ENCODE measurements at regions not wholly inside any gene's neighbourhood (a gene's known extent, or its start where the extent isn't known, plus 50 kb on each side); places are given as distances from the start of the nearest gene placed in this dataset.
"Not testable (repeated sequence)": the region's sequence is repeated elsewhere in the genome, so short reads cannot be mapped to it uniquely, and the experiment has no call there.

DNA sequence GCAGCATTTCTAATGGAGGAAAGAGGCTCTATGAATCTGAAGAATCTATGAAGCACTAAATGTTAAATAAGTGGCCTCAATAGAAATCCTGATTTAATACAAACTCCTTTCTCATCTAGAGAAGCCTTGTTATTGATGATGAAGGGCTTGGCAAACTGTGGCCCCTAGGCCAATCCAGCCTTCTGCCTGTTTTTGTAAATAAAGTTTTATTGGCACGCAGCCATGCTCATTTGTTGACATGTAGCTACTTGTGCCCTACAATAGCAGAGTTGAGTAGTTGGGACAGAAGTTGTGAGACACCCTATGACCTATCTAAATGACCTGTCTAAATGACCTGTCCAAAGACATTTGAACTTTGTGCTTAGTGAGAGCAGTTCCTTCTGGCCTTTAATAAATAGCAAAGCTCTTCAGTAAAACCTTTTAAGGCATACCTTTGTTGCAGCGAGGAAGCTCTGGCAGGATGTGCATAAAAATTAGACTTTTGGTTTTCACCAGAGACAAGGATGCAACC lies 484.4 kb upstream of the SPRED2 start:
- no peak for DNase-seq

DNA sequence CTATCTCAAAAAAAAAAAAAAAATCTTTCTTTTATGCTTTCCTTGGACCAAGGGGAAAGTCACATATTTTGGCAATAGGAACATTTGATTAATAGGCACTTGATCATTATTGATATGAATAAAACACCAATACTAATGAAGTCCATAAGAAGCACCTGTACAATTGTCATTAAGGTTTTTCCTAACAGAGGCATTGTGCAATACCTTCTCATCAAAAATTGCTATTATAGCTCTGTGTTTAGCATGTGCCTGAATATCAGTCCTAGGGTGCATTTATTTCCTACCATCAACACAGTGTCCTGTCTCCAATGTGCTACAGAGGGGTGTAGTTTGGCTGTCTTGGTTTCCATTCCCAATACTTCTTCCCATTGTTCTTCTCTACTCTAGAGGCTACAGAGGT lies 483.8 kb upstream of the SPRED2 start:
- DNase-seq: no peak

DNA sequence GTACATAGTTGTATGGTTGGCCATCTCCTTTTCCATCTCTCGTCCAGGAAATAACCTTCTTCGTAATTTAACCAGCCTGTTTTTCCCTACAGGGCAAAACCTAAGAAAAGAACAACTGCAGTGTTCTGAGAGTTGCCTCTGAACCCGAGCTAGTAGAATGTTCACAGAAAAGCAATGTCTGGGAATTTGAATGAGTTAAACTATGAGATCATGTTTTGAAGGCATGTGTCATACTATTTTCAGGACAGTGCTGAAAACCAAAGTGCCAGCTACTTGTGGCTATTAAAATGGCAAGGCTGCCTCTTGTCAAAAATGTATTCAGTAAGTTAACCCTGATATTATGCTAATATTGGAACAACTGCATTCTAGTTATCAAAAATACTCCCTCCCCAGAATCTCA lies 482.9 kb upstream of the SPRED2 start:
- no peak for DNase-seq

DNA sequence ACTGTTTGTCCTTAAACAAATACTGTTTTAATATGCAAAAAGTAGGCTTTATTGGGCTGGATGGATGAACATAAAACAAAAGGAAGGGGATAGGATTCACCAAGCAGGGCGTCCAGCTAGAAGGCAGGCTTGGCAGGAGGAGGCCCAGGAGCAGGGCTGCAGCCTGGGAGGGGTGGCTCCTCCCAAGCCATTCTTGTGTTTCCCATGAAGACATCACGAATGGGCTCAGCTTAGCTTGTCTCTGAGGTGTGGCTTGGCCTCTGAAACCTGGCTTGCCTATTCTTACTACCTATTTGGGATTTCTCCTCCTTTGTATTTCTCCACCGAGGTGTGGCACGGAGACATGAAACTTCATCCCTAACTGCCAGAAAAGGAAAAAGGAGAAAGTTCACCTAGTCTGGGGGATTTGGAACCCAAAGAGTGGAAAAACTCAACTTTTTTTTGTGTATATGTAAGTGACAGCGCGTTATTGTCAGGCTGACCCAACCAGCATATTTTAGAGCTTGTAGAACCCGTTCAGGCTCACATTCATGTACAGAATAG lies 481.9 kb upstream of the SPRED2 start:
- DNase-seq: no peak

DNA sequence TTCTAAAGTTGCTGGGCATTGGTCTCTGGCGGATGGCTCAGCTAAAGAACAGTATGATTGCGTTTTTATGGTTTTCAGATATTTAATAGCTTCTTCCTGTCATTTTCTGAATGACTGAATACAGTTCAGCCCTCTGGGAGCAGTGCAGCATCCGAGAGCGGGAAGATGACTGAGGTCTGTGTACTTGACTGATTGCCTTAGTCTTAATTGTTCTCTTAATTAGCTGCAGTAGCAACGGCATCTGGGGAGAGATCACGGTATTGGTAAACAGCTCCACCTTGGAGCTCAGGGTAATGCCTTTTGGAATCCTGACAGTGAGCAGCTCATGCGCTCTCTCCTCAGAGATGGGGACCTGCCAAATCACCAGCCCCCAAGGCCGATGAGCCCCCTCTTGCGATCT lies 481.4 kb upstream of the SPRED2 start:
- no peak for DNase-seq

DNA sequence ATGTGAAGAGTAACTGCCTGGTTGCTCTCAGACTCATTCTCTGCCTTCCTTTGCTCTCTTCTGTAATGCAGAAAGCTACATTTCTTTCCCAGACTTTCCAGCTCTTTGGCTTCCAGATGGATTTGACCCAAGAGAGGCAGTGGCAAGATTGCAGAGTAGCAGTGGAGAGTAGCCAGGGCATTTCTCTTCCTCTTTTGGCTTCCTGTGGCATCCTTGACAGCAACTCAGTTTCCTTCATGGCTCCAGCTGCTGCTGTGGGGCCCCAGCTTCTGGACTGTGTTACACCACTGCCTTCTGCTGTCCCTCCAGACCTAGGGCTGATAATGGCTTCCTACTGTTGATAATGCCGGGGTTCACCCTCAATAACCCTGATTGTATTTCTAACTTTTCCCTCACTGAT lies 469.4 kb upstream of the SPRED2 start:
- peak in 1 of 58 donors; percentile 2 for DNase-seq

DNA sequence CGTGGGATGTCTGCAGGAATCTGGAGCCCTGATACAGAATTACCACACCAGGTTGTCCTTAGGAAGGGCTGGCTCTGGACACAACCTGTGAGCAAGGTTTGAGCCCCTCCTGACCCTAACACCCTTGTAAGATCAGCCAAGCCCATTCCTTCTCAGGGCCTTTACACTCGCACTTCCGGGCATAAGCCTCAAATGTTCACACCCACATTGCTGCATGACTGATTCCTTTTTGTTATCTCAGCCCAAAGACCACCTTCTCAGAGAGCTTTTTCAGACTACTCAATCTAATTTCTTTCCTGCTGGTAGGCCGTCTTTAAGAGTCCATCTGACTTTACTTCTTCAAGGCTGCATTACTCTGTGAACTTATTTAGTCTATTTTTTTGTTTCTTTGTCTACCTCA lies 464.0 kb upstream of the SPRED2 start:
- DNase-seq: no peak

DNA sequence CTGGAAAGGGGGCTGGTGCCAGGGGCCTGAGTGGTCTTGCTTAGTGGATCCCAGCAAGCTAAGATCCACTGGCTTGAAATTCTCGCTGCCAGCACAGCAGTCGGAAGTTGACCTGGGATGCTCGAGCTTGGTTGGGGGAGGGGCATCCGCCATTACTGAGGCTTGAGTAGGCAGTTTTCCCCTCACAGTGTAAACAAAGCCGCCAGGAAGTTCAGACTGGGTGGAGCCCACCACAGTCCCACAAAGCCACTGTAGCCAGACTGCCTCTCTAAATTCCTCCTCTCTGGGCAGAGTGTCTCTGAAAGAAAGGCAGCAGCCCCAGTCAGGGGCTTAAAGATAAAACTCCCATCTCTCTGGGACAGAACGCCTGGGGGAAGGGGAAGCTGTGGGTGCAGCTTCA lies 457.7 kb upstream of the SPRED2 start:
- DNase-seq: not testable (repeated sequence)

DNA sequence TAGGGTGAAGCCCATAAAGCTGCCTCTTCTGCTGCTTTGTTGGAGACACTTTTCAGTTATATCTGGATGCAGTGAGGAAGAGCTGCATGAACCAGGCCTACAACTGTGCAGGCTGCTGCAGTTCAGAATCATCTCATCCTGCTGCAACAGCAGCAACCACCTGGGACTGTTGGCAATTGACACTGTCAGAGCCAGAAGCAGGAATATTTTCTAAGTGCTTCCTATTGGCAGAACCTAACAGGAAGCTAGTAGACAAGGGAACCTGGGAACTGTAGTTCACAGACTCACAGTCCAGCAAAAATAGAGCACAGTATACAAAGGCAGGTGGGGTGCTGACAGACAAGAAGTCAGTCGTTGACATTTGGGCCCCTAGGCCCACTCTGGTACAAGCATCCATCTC lies 452.9 kb upstream of the SPRED2 start:
- no peak for DNase-seq

DNA sequence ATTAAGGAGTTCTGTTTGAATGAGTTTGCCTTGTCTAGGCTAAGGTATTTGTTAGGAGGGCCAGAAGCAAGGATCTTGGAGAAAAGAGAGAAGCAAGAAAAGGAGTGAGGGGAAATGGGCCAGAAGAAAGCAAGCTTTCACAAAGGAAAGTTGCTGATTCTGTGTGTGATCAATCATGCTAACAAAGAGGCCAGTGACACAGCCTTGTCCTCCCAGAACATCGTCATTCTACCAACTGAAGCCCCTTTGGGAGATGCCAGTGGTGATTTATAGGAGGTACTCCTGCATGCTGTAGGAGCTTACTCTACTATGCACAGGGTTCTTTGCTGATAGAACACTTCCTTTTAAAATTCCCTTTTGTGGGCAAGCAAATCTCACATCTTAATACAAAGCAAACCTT lies 449.2 kb upstream of the SPRED2 start:
- no peak for DNase-seq

DNA sequence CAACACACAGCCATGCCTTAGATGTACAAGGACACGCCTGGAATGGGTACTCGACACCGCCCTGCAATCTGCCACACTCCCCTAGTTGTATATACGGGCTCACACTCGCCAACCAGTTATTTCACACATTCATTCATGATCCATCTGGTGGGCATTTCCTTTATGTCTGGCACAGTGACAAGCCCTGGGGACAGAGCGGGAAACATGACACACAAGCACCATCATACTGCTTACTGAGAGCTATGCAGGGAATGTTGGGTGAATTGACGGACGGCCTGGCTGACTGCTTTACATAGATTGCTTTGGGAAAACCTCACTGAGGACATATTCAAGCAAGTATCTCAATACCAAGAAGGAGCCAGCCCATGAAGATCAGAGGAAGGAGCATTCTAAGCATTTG lies 448.0 kb upstream of the SPRED2 start:
- DNase-seq: no peak

DNA sequence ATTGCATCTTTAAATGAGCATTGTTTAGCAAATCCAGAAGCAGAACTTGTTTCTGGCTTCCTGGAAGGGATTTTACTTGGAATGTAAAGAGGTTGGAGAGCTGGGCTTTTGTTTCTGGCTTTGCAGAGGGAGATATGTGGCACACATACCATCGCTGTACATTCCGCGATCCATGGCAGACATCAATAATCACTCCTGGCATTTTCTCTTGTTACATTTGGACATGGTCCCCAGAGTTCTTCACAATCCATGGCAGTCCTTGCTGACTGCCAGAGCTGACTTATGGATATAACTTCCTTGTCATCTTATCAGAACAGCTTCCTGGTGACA lies 445.6 kb upstream of the SPRED2 start:
- no peak for DNase-seq

DNA sequence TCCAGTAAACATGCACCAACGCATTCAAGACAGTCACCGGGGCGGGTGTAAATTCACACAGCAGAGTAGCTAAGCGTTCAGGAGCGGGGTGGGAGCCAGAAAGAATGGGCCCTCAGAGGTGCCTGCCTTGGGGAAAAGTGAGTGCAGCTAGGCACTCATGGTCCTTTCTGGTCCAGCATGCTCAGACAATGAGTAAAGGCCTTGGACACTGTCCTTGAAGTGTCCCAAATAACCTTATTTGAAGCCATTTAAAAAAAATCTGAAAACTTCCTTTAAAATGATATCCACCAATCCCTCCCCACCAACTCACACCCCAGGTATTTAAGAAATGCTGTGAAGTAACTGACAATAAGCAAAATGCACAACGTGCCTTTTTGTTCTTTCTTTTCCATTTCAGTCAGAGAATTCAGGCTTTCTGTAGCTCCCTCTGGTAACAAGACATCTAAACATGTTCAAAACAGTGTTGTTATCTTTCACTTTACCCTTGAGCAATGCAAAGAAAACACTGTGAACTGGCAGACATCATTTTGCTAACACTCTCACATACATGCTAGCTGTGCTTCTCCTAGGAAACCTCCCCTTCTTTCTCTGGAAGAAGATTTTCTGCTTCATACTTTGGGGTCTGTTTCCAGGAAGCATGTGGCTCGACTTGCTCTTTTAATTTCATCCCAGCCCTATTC lies 445.1 kb upstream of the SPRED2 start:
- DNase-seq: no peak

DNA sequence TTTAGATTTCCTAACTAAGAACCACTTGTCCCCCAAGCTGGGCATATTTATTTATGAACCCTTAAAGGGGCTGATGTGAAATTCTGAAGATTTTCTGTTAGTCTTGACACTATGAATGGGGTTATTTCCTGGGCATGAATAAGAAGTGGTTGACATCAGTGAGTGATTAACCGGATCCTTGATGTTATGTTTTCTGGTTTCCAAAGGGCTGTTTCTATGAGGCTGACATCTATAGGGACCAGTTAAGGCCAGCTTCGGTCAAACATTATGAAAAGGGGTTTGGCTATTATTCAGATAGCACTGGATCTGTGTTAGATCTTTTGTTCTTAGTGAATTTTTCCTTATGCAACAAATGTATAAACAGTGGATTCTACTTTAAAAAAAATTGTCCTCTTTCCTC lies 443.7 kb upstream of the SPRED2 start:
- DNase-seq: no peak

DNA sequence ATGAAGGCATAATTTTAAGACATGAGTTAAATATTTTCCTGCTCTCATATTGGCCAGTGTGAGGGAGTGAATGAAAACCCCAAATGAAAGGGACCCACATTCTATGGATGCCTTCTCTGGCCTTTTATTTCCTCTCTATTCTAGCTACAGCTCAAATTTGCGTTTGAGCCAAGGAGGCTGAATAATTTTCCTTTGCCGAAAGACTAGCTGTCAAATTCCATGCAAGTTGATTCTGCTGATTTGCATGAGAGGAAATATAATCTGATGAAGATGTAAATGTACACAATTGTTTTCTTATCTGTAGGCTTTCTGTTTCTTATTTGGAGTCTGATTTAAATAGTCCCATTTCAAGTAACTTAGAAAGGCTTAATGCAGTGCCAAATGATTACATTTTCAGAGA lies 438.4 kb upstream of the SPRED2 start:
- DNase-seq: no peak

DNA sequence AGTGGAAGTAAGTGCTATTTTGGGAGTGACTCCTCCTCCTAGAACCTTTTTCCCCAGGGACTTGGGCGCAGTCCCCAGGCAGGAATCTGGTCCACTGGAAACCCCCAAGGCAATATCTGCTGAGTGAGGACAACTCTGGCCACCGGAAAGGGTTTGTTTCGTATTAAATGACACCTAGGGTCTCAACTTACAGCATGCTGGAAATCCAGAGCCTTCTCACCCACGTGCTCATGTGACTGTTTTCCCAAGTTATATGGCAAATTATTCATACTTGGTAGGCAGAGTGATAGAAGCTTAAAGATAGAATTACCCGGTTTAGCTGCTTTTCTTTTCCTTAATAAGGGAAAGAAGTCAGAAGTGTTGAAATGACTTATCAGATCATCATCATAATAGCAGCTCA lies 436.9 kb upstream of the SPRED2 start:
- peak in 1 of 58 donors; percentile 25 for DNase-seq

DNA sequence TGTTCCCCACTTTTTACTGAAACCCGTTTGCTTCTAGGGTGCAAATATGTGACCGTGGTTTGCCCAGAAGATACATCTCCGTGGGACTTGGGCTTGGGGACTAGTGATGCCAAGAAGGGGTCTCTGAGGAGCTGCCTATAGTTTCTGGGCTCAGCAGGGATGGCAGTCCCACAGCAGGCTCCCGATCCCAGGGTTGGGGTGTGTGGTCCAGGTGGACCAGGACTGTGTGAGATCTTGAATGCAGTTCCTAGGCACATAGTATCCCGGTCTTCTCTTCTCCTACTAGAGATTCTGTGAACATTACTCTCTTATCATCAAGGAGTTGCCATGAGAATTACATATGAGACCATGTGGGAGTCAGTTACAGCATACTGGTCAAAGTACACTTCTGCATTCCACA lies 435.8 kb upstream of the SPRED2 start:
- no peak for DNase-seq

DNA sequence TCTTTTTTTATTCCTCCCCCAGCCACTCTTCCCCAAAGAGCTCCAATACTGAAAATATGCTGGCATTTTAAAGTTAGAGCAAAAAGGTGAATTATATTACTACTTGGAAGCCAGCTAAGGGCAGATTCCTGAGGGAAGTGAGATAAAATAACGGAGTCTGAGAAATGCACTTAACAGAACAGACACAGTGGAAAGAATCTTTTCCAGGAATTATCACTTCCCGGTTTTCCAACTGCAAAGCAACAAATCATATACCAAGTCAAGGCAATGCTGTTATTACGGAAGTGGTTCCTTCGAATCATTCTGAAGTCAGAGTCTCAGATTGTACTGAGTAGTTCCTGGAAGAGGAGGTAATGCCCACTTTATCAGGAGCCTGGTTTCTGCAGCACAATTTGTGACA lies 435.0 kb upstream of the SPRED2 start:
- DNase-seq: no peak

DNA sequence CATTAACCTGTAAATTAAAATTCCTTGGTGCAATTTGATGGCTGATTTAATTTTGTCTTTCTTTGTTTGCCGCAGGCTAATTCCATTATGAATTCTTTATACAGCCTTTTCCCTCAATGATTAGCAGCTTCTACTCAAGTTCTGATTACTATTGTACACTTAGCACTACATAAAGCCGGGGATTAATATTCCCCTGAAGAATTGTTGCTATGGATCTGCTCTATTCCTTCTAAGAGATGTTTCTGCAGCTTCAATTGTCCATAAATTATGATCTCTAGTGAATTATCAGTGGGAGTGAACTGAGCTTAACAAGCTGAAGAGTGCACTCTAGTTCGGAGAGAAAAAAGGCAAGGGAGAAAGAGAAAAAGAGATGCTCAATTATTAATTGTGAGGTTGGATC lies 433.7 kb upstream of the SPRED2 start:
- no peak for DNase-seq

DNA sequence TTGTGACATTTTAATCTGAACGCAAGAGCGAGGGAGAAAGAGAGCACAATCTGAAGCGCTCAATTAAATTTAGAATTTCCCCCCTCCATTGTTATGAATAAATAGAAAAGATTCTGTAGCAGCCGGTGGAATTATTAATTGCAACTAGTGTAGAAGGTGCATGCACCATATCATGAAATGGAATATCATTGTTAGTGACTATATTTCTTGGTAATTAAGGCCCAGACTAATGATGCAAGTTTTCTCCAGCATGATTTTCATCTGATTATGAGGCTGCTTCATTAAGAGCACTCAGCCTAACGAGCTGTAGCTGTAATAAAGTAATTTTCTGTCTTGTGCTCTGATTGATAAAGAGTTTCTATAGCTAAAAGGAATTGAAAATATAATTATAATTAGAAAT lies 432.2 kb upstream of the SPRED2 start:
- no peak for DNase-seq

DNA sequence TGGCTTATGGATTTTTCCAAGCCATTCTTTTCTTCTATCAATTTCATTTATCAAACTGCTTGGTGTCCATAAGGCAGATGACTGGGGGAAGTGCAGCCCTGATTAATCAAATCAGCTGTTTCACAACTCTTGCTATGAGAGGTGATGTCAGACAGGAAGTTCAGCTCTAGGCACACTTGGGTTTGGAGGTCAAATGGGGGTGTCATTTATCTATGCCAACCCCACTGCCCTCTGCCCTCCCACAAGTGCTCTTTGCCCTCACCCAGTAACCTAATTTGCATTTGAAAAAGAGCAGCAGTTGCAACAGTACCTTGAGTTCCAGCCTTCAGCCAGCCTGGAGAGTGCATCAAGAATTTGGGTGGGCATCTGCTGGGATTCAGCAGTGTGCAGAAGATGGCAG lies 431.3 kb upstream of the SPRED2 start:
- no peak for DNase-seq

DNA sequence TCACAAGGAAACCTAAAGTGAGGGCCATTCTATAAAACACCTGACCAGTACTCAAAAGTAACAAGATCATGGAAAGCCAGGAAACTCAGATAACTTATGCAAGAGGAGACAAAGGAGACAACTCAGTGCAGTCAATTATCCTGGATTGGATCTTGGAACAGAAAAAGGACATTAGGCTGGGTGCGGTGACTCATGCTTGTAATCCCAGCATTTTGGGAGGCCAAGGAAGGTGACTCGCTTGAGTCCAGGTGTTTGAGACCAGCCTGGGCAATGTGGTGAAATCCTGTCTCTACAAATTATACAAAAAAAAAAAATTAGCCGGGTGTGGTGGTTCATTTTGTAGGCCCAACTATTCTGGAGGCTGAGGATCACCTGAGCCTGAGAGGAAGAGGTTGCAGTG lies 424.5 kb upstream of the SPRED2 start:
- no peak for DNase-seq

DNA sequence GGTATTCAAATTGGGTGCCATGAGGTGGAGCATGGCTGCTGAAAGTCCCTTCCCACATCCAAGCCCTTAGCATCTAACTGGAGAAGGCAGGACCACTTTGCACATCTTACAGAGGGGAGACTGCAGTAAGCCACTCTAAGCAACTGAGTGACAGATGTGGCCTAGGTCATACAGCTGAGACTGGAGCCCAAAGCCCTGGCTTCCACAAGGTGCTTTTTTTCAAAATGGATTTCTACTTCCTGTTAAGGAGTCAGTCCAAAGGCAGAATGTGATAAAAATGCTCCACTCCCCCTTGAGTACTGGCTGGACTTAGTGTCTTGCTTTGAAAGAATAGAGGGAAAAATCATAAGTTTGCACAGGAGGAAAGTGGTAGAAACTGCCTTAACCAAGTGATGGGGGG lies 424.0 kb upstream of the SPRED2 start:
- no peak for DNase-seq

DNA sequence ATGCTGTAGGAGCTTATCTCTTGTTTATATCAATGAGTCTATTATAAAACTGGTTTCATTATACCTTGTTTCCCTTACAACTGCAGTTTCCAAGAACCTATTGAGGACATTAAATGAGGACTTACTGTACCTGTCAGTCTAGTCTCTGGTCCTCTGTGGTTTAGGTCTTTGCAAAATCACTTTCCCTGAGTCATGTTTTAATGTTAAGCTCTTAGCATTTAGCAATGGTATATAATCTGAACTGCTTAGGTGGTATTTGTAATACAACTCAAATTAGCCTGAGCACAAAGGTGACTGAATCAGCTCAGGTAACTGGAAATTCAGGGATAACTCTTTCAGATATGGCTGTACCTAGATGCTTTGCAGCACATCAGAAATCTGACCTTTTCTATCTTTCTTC lies 418.3 kb upstream of the SPRED2 start:
- DNase-seq: no peak

Measured in anterior cingulate cortex (tissue), 58 donors.